Upper lobe of left lung (tissue), 6 donors: ENCODE measurements at regions not wholly inside any gene's neighbourhood (a gene's known extent, or its start where the extent isn't known, plus 50 kb on each side); places are given as distances from the start of the nearest gene placed in this dataset.

Experiments used
- ATAC-seq, 2 donors: fragments of 200-7000 bp; cut with Tn5 transposase; one replicate each; pipeline ENCODE4 v1.9.1; 2022; ENCODE audit warnings: mild to moderate bottlenecking in 2 of 2, moderate library complexity in 2 of 2; ENCODE audit not compliant: low FRiP score in 2 of 2
- DNase-seq, 2 donors: peaks; one replicate each; pipeline ENCODE4 v3.0.0-alpha.2; 2019 to 2020
- H3K27ac ChIP-seq, 4 donors: fragments of 200-600 bp; sonication (generic); one replicate each; pipeline ENCODE4 v1.5.1; 2016 to 2019
- H3K27me3 ChIP-seq, 4 donors: fragments of 200-600 bp; sonication (generic); one replicate each; pipeline ENCODE4 v1.5.1; 2017 to 2019
- H3K36me3 ChIP-seq, 4 donors: fragments of 200-600 bp; sonication (generic); one replicate each; pipeline ENCODE4 v1.5.1; 2016 to 2019
- H3K4me1 ChIP-seq, 4 donors: fragments of 200-600 bp; sonication (generic); one replicate each; pipeline ENCODE4 v1.5.1; 2018 to 2019
- H3K4me3 ChIP-seq, 4 donors: fragments of 200-600 bp; sonication (generic); one replicate each; pipeline ENCODE4 v1.5.1; 2017 to 2019; ENCODE audit warnings: mild to moderate bottlenecking in 2 of 4, moderate library complexity in 1 of 4
- H3K9me3 ChIP-seq, 4 donors: fragments of 200-600 bp; sonication (generic); one replicate each; pipeline ENCODE4 v1.5.1; 2018 to 2019
- CTCF ChIP-seq, 6 experiments: fragments of 450-650 bp in 4 of 6; fragments of 200-600 bp in 2 of 6; sonication (generic) in 2 of 6; IDR thresholded peaks; one replicate each; pipeline ENCODE4 v1.5.1; 2016 to 2019; ENCODE audit warnings: antibody characterized with exemption in 6 of 6
- EP300 ChIP-seq, 4 donors: sonication (generic); formaldehyde crosslinking; IDR thresholded peaks; one replicate each; pipeline ENCODE4 v1.5.1; 2017; ENCODE audit warnings: antibody characterized with exemption in 4 of 4, control low read depth in 2 of 4
- POLR2A ChIP-seq, 4 donors: fragments of 450-650 bp; IDR thresholded peaks; one replicate each; pipeline ENCODE4 v1.5.1; 2016 to 2017; ENCODE audit warnings: antibody characterized with exemption in 4 of 4, mild to moderate bottlenecking in 2 of 4
- POLR2AphosphoS5 ChIP-seq, 2 donors: sonication (generic); formaldehyde crosslinking; IDR thresholded peaks; one replicate each; pipeline ENCODE4 v1.5.1; 2017; ENCODE audit warnings: antibody characterized with exemption in 2 of 2
- WGBS, 2 donors: methylation state at CpG; one replicate each; pipeline ENCODE4 v1.1.5; 2017 to 2018; 5-methylcytosine and 5-hydroxymethylcytosine counted together
- donor health status: DM: no; HTN: no; CAD: no; lungs with moderate emphysema.
- donor health status: DM: no; HTN: yes; CAD: no; lungs with severe emphysema.

GRCh38 chr2:198664321-198664720 lies 793.4 kb downstream of the SATB2 start:
- TF ChIP-seq POLR2AphosphoS5 (IDR thresholded peaks at IDR 0.05) (no peak), CTCF (IDR thresholded peaks at IDR 0.05) (no peak), POLR2A (IDR thresholded peaks at IDR 0.05) (no peak), EP300 (IDR thresholded peaks at IDR 0.05) (no peak)
- no peaks in the 10 kb centered on the region for H3K9me3 ChIP-seq
- no peaks in the 10 kb centered on the region for H3K4me1 ChIP-seq
- no peaks in the 10 kb centered on the region for H3K36me3 ChIP-seq
- ATAC-seq (no peak), DNase-seq (no peak)
- no peak overlapping the region for H3K4me3 ChIP-seq
- 67 to 74% methylated on average over 2 of the region's 2 CpGs for WGBS, 2 donors
- no peak overlapping the region for H3K27ac ChIP-seq
- no peaks in the 10 kb centered on the region for H3K27me3 ChIP-seq

GRCh38 chr2:198662905-198663304 lies 794.8 kb downstream of the SATB2 start:
- Histone ChIP-seq H3K27ac (no peak overlapping the region), H3K36me3 (no peaks in the 10 kb centered on the region), H3K4me1 (no peaks in the 10 kb centered on the region), H3K9me3 (no peaks in the 10 kb centered on the region), H3K4me3 (no peak overlapping the region), H3K27me3 (no peaks in the 10 kb centered on the region)
- no peak for DNase-seq
- ATAC-seq, result peak in 1 of 2 donors; percentile 35
- 62 to 67% methylated on average over 4 of the region's 4 CpGs for WGBS, 2 donors
- TF ChIP-seq POLR2A (IDR thresholded peaks at IDR 0.05) (no peak), EP300 (IDR thresholded peaks at IDR 0.05) (no peak), POLR2AphosphoS5 (IDR thresholded peaks at IDR 0.05) (no peak), CTCF (IDR thresholded peaks at IDR 0.05) (no peak)

GRCh38 chr2:198660501-198660900 lies 797.2 kb downstream of the SATB2 start:
- no peak for TF ChIP-seq POLR2A (IDR thresholded peaks at IDR 0.05)
- no peak for TF ChIP-seq CTCF (IDR thresholded peaks at IDR 0.05)
- no peak for TF ChIP-seq POLR2AphosphoS5 (IDR thresholded peaks at IDR 0.05)
- TF ChIP-seq EP300 (IDR thresholded peaks at IDR 0.05), result no peak
- no peaks in the 10 kb centered on the region for H3K27me3 ChIP-seq
- no peak overlapping the region for H3K4me3 ChIP-seq
- WGBS, 2 donors, result 84 to 89% methylated on average over 3 of the region's 3 CpGs
- no peak overlapping the region for H3K27ac ChIP-seq
- no peaks in the 10 kb centered on the region for H3K36me3 ChIP-seq
- no peak for ATAC-seq
- no peak for DNase-seq
- no peaks in the 10 kb centered on the region for H3K9me3 ChIP-seq
- no peaks in the 10 kb centered on the region for H3K4me1 ChIP-seq

- no peaks in the 10 kb centered on the region for H3K27me3 ChIP-seq
- DNase-seq (no peak), ATAC-seq (no peak)
- TF ChIP-seq CTCF (IDR thresholded peaks at IDR 0.05) (no peak), POLR2AphosphoS5 (IDR thresholded peaks at IDR 0.05) (no peak), POLR2A (IDR thresholded peaks at IDR 0.05) (no peak), EP300 (IDR thresholded peaks at IDR 0.05) (no peak)
- H3K36me3 ChIP-seq, result no peaks in the 10 kb centered on the region
- 80 to 81% methylated on average over 5 of the region's 5 CpGs for WGBS, 2 donors
- H3K4me3 ChIP-seq, result no peak overlapping the region
- H3K9me3 ChIP-seq, result no peaks in the 10 kb centered on the region
- no peaks in the 10 kb centered on the region for H3K4me1 ChIP-seq
- H3K27ac ChIP-seq, result no peak overlapping the region
Observed at GRCh38 chr2:198659096-198659870, 798.5 kb downstream of the SATB2 start.
